Neural crest cell (in vitro differentiated cells): ENCODE measurements at regions not wholly inside any gene's neighbourhood (a gene's known extent, or its start where the extent isn't known, plus 50 kb on each side); places are given as distances from the start of the nearest gene placed in this dataset.

ENCODE experiments used
- DNase-seq: peaks from one replicate; pipeline ENCODE4 v3.0.0; 2021; ENCODE audit warnings: low read depth, mixed read lengths, low spot score
- H3K27ac Mint-ChIP-seq: one replicate; pipeline ENCODE4 v1.8.0; 2021; ENCODE audit warnings: mild to moderate bottlenecking, mixed read lengths; ENCODE audit not compliant: unreplicated experiment
- H3K27me3 Mint-ChIP-seq: 2 replicates; pipeline ENCODE4 v1.8.0; 2021; ENCODE audit warnings: low read depth, mild to moderate bottlenecking, mixed read lengths
- H3K36me3 Mint-ChIP-seq: 2 replicates; pipeline ENCODE4 v1.8.0; 2021; ENCODE audit warnings: low read depth, mild to moderate bottlenecking, mixed read lengths
- H3K4me1 Mint-ChIP-seq: 2 replicates; pipeline ENCODE4 v1.8.0; 2021; ENCODE audit warnings: mixed read lengths
- H3K4me3 Mint-ChIP-seq: one replicate; pipeline ENCODE4 v1.8.0; 2021; ENCODE audit warnings: mild to moderate bottlenecking, mixed read lengths
- H3K9me3 Mint-ChIP-seq: 2 replicates; pipeline ENCODE4 v1.8.0; 2021; ENCODE audit warnings: mixed read lengths
- TF ChIP-seq, protein P1 (sequence below): fragments of 200-600 bp; sonication (generic); conservative IDR thresholded peaks from 2 replicates; pipeline ENCODE4 v1.5.0; 2021; ENCODE audit warnings: antibody characterized with exemption, mild to moderate bottlenecking

DNA sequence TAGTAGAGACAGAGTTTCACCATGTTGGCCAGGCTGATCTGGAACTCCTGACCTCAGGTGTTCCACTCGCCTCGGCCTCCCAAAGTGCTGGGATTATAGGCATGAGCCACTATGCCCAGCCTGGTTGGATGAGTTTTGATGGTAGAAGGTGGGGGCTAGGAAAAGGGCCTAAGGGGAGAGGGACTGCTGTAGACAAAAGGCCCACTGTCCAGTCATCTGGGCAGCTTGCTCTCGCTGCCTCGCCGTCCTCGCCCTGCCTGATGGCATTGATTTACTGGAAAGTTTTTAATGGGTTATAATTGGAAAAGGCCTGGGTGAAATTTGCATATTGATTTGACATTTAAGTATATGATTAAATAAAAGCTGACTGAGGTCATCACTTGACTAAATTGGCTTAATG is 175.1 kb upstream of the CSF3R start:
- H3K9me3 Mint-ChIP-seq: no peaks in the 10 kb centered on the region
- TF ChIP-seq, protein P1, sequence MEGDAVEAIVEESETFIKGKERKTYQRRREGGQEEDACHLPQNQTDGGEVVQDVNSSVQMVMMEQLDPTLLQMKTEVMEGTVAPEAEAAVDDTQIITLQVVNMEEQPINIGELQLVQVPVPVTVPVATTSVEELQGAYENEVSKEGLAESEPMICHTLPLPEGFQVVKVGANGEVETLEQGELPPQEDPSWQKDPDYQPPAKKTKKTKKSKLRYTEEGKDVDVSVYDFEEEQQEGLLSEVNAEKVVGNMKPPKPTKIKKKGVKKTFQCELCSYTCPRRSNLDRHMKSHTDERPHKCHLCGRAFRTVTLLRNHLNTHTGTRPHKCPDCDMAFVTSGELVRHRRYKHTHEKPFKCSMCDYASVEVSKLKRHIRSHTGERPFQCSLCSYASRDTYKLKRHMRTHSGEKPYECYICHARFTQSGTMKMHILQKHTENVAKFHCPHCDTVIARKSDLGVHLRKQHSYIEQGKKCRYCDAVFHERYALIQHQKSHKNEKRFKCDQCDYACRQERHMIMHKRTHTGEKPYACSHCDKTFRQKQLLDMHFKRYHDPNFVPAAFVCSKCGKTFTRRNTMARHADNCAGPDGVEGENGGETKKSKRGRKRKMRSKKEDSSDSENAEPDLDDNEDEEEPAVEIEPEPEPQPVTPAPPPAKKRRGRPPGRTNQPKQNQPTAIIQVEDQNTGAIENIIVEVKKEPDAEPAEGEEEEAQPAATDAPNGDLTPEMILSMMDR: no peak
- DNase-seq: no peak
- H3K27me3 Mint-ChIP-seq: peaks cover 16% of the 10 kb centered on the region
- no peak overlapping the region for H3K27ac Mint-ChIP-seq
- H3K36me3 Mint-ChIP-seq: no peaks in the 10 kb centered on the region
- peaks cover 37% of the 10 kb centered on the region for H3K4me1 Mint-ChIP-seq
- H3K4me3 Mint-ChIP-seq: no peak overlapping the region

DNA sequence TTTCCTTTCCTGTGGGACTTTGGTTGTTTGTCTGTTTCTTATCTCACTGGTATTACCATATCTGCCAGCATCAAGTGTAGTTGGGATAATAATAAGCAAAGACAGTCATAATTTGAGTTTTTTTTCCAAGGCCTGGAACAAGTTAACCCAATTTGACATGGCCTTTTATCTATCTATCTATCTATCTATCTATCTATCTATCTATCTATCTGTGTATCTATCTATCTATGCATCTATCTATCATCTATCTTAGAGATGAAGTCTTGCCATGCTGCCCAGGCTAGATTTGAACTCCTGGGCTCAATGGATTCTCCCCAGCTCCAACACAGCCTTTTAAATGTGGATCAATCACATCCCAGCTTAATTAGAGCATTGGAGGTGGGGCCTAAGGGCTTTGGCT is 174.1 kb upstream of the CSF3R start:
- H3K9me3 Mint-ChIP-seq: no peaks in the 10 kb centered on the region
- H3K36me3 Mint-ChIP-seq: no peaks in the 10 kb centered on the region
- peaks cover 16% of the 10 kb centered on the region for H3K27me3 Mint-ChIP-seq
- H3K4me3 Mint-ChIP-seq: no peak overlapping the region
- peaks cover 37% of the 10 kb centered on the region for H3K4me1 Mint-ChIP-seq
- no peak overlapping the region for H3K27ac Mint-ChIP-seq
- no peak for DNase-seq
- TF ChIP-seq, protein P1: no peak

DNA sequence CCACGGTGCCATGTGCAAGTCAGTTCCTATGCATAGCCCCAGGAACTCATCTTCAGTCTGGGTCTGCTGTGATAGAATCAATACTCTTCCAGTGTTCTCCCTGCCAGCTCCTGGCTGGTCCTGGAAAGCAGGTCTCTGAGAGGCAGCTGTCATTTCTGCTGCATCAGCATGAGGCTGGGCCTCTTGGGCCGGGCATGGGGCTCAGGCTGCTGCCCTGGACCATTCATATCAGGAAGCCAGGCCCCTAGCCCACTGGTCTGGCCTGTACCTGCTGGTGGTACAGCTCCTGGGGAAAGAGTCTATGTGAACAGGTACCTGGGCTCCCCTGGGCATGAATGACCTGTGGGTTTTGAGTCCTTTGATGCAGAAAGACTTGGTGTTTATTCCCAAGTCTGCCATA is 173.6 kb upstream of the CSF3R start:
- Mint-ChIP-seq H3K27me3 (peaks cover 14% of the 10 kb centered on the region), H3K4me3 (no peak overlapping the region), H3K4me1 (peaks cover 37% of the 10 kb centered on the region), H3K27ac (no peak overlapping the region), H3K36me3 (no peaks in the 10 kb centered on the region), H3K9me3 (no peaks in the 10 kb centered on the region)
- TF ChIP-seq, protein P1: no peak
- no peak for DNase-seq

DNA sequence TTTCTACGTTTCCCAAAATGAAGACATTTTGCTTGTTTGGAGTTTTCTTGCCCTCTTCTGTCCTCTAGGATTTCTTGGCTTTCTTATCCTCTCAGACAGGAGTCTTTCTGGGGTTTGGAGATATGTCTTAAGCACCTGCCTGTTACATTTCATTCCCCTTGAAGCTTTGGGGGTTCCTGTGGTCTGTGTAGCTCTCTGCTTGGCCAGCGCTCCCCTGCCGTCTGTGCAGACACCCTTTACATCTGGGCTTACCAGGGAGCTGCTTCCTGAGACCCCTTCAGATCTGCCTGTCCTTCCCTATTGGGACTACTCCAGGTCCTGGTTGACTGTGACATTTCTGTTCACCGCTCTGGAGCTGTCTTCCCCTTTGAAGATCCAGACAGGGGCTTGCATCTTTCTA is 171.9 kb upstream of the CSF3R start:
- H3K9me3 Mint-ChIP-seq: no peaks in the 10 kb centered on the region
- no peaks in the 10 kb centered on the region for H3K36me3 Mint-ChIP-seq
- DNase-seq: no peak
- TF ChIP-seq, protein P1: no peak
- peaks cover 12% of the 10 kb centered on the region for H3K27me3 Mint-ChIP-seq
- no peak overlapping the region for H3K27ac Mint-ChIP-seq
- H3K4me1 Mint-ChIP-seq: peaks cover 36% of the 10 kb centered on the region
- H3K4me3 Mint-ChIP-seq: no peak overlapping the region

- TF ChIP-seq, protein P1: no peak
- no peaks in the 10 kb centered on the region for H3K36me3 Mint-ChIP-seq
These were observed 171.1 kb upstream of the CSF3R start for GRCh38 chr1:36653850-36654249.

GRCh38 chr1:36652586-36652985 is 169.9 kb upstream of the CSF3R start:
- Mint-ChIP-seq H3K27me3 (peaks cover 12% of the 10 kb centered on the region), H3K36me3 (no peaks in the 10 kb centered on the region), H3K4me1 (peaks cover 16% of the 10 kb centered on the region), H3K27ac (no peak overlapping the region), H3K9me3 (no peaks in the 10 kb centered on the region), H3K4me3 (no peak overlapping the region)
- DNase-seq: no peak
- TF ChIP-seq, protein P1: no peak

More at GRCh38 chr1:36653850-36654249, 171.1 kb upstream of the CSF3R start:
- Mint-ChIP-seq H3K27me3 (peaks cover 12% of the 10 kb centered on the region), H3K4me1 (peaks cover 28% of the 10 kb centered on the region), H3K9me3 (no peaks in the 10 kb centered on the region), H3K27ac (no peak overlapping the region), H3K4me3 (no peak overlapping the region)
- no peak for DNase-seq
